HG03175 (cell line): ENCODE measurements at regions not wholly inside any gene's neighbourhood (a gene's known extent, or its start where the extent isn't known, plus 50 kb on each side); places are given as distances from the start of the nearest gene placed in this dataset.

Experiments
- ATAC-seq: cut with Tn5 transposase; IDR thresholded peaks from one replicate; pipeline ENCODE4 v1.9.1; 2021; ENCODE audit warnings: mild to moderate bottlenecking, moderate library complexity; ENCODE audit not compliant: unreplicated experiment

GRCh38 chr17:72439893-72440502 is 319.2 kb downstream of the SOX9 start:
- ATAC-seq: no peak

GRCh38 chr17:72440961-72441360 is 320.1 kb downstream of the SOX9 start:
- no peak for ATAC-seq

GRCh38 chr17:72441909-72442308 is 321.1 kb downstream of the SOX9 start:
- ATAC-seq: no peak

- no peak for ATAC-seq
These were observed 323.8 kb downstream of the SOX9 start for GRCh38 chr17:72444517-72445054.

GRCh38 chr17:72445055-72445991 is 324.5 kb downstream of the SOX9 start:
- ATAC-seq: no peak

GRCh38 chr17:72446118-72446517 is 325.3 kb downstream of the SOX9 start:
- ATAC-seq: no peak

GRCh38 chr17:72446525-72447250 is 325.9 kb downstream of the SOX9 start:
- no peak for ATAC-seq

- ATAC-seq: no peak
These were observed 326.4 kb downstream of the SOX9 start for GRCh38 chr17:72447251-72447640.

GRCh38 chr17:72448019-72448418 is 327.2 kb downstream of the SOX9 start:
- no peak for ATAC-seq

GRCh38 chr17:72452286-72453173 is 331.7 kb downstream of the SOX9 start:
- ATAC-seq: no peak

- no peak for ATAC-seq
These were observed 333.5 kb downstream of the SOX9 start for GRCh38 chr17:72454342-72454741.

- ATAC-seq: no peak
These were observed 334.7 kb downstream of the SOX9 start for GRCh38 chr17:72455562-72455961.

- no peak for ATAC-seq
These were observed 335.3 kb downstream of the SOX9 start for GRCh38 chr17:72456075-72456474.

GRCh38 chr17:72457712-72458111 is 336.9 kb downstream of the SOX9 start:
- no peak for ATAC-seq

GRCh38 chr17:72458301-72458700 is 337.5 kb downstream of the SOX9 start:
- no peak for ATAC-seq

GRCh38 chr17:72460711-72461110 is 339.9 kb downstream of the SOX9 start:
- ATAC-seq: no peak

GRCh38 chr17:72461757-72462156 is 340.9 kb downstream of the SOX9 start:
- ATAC-seq: no peak

GRCh38 chr17:72462407-72462806 is 341.6 kb downstream of the SOX9 start:
- no peak for ATAC-seq

- no peak for ATAC-seq
These were observed 342.0 kb downstream of the SOX9 start for GRCh38 chr17:72462814-72463213.
